Choroid plexus epithelial cell (primary cell): ENCODE measurements at regions not wholly inside any gene's neighbourhood (a gene's known extent, or its start where the extent isn't known, plus 50 kb on each side); places are given as distances from the start of the nearest gene placed in this dataset.

Source experiments
- DNase-seq: peaks from one replicate; pipeline ENCODE4 v3.0.0-alpha.2; 2010; ENCODE audit warnings: low read depth
- H3K4me3 ChIP-seq: 2 replicates; pipeline ENCODE4 v1.5.1; 2011; ENCODE audit warnings: low read depth, mild to moderate bottlenecking, control low read depth, low read length, moderate library complexity
- TF ChIP-seq, protein P1 (sequence below): conservative IDR thresholded peaks from 2 replicates; pipeline ENCODE4 v1.5.1; 2011; ENCODE audit warnings: low read depth, mild to moderate bottlenecking, control low read depth, inconsistent platforms, low read length, moderate library complexity

DNA sequence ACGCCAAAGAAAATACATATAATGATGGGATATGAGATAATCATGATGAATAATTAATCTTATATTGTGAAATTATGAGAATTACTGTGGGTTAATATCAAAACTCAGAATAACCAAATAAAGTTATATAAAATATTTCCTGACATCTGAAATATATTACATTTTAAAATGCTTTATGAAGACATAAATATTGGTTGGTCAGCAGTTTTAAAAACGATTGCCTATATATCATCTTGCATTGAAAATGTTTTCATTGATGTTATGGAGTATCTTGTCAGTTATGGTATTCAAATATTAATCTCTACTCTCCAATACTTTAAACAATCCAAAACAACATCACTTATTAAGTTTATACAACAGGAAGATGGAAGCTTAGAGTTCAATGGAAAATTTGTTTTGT lies 228.1 kb upstream of the FERD3L start:
- no peak overlapping the region for H3K4me3 ChIP-seq
- TF ChIP-seq, protein P1, sequence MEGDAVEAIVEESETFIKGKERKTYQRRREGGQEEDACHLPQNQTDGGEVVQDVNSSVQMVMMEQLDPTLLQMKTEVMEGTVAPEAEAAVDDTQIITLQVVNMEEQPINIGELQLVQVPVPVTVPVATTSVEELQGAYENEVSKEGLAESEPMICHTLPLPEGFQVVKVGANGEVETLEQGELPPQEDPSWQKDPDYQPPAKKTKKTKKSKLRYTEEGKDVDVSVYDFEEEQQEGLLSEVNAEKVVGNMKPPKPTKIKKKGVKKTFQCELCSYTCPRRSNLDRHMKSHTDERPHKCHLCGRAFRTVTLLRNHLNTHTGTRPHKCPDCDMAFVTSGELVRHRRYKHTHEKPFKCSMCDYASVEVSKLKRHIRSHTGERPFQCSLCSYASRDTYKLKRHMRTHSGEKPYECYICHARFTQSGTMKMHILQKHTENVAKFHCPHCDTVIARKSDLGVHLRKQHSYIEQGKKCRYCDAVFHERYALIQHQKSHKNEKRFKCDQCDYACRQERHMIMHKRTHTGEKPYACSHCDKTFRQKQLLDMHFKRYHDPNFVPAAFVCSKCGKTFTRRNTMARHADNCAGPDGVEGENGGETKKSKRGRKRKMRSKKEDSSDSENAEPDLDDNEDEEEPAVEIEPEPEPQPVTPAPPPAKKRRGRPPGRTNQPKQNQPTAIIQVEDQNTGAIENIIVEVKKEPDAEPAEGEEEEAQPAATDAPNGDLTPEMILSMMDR: no peak
- DNase-seq: no peak

DNA sequence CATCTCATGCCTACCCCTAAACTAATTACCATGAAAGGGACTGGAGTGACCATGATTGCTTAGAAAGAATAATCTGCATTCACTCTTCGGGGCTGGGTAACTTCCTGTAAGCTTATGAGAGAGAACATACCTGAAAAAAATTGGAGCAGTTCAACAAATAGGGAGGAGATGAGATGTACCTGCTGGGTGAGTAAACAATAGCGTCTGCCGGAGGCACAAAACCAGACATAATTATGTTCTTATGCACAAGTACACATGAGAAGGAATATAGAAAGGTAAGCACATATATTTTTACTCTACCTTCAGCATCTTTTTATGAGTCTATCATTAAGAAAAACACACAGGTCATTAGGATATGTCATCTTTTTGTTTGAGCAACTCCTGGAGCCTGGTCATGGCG lies 224.6 kb upstream of the FERD3L start:
- H3K4me3 ChIP-seq: no peak overlapping the region
- TF ChIP-seq, protein P1: no peak
- DNase-seq: no peak

- no peak overlapping the region for H3K4me3 ChIP-seq
- TF ChIP-seq, protein P1: no peak
- DNase-seq: no peak
Measured at GRCh38 chr7:19369182-19369581, 224.0 kb upstream of the FERD3L start.

- peak overlapping the region; percentile 34 for H3K4me3 ChIP-seq
- TF ChIP-seq, protein P1: no peak
- DNase-seq: peak; percentile 22
Measured at GRCh38 chr7:19368491-19368925, 223.3 kb upstream of the FERD3L start.

GRCh38 chr7:19364950-19365349 lies 219.7 kb upstream of the FERD3L start:
- no peak overlapping the region for H3K4me3 ChIP-seq
- TF ChIP-seq, protein P1: no peak
- no peak for DNase-seq

DNA sequence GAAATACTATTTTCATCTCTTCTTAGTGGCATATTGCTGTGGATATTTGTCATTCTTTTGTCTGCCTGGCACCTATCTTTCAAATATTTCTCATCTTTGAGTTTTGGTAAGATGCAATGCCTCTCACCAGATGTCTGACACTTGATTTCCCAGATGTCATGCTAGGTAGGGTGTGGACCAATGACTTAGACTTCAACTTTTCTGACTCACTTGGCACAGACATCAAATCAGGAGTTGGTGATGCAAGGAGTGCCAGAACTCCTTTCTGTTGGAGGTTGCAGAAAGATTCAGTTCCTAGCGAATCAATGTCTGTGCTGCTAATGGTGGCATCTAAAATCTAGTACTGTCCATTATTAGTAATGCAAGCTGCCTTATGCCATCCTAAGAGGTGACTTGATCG lies 216.9 kb upstream of the FERD3L start:
- no peak overlapping the region for H3K4me3 ChIP-seq
- peak; percentile 42 for DNase-seq
- TF ChIP-seq, protein P1: no peak

DNA sequence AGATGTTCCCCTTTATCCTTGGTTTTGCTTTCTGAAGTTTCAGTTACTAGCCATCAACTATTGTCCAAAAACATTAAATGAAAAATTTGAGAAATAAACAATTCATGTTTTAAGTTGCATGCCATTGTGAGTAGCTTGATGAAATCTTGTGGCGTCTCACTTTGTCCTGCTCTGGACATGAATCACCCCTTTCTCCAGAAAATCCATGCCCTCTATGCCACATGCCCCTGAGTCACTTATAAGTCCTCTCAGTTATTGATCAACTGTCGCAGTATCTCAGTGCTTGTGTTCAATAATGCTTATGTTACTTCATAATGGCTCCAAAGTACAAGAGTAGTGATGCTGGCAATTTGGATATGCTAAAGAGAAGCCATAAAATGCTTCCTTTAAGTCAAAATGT lies 208.0 kb upstream of the FERD3L start:
- TF ChIP-seq, protein P1: no peak
- DNase-seq: peak; percentile 9
- H3K4me3 ChIP-seq: no peak overlapping the region
